ENCODE measurements at regions not wholly inside any gene's neighbourhood (a gene's known extent, or its start where the extent isn't known, plus 50 kb on each side); places are given as distances from the start of the nearest gene placed in this dataset.

DNA sequence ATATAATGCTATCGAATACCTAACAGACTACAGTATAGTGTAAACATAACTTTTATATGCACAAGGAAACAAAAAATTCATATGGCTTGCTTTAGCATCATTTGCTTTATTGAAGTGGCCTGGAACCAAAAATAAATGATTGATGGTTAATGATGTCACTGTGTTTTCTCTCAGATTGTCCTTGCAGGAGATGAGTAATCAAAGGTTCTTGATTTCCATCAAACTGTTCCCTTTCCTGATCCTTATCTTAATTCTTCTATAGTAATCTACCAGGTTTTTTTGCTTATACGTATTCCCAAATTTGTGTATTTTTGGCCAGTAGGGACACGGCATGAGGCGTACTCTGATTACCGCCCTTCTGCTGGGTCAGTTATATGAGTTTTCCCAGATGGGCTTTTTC lies 104.9 kb upstream of the CXCR4 start:
- ChIA-PET CTCF (no interaction called here), POLR2A (no interaction called here)
- Histone ChIP-seq H3K4me1 (no peaks in the 10 kb centered on the region), H3K27ac (no peak overlapping the region), H3K4me3 (no peak overlapping the region), H3K4me2 (no peak overlapping the region), H3K9me3 (no peaks in the 10 kb centered on the region)
- TF ChIP-seq CHD4 (IDR thresholded peaks at IDR 0.05; ENCODE audit: borderline replicate concordance) (no peak), ZSCAN20 (CRISPR knock-in tag; IDR thresholded peaks at IDR 0.05) (no peak)
- WGBS (ENCODE audit: missing lambda C conversion rate) = 58% methylated on average over 5 of the region's 5 CpGs
- DNase-seq (ENCODE audit: low read depth in 1 of 2, low spot score in 1 of 2) = no peak
- no peak for FAIRE-seq
- ATAC-seq = no peak

DNA sequence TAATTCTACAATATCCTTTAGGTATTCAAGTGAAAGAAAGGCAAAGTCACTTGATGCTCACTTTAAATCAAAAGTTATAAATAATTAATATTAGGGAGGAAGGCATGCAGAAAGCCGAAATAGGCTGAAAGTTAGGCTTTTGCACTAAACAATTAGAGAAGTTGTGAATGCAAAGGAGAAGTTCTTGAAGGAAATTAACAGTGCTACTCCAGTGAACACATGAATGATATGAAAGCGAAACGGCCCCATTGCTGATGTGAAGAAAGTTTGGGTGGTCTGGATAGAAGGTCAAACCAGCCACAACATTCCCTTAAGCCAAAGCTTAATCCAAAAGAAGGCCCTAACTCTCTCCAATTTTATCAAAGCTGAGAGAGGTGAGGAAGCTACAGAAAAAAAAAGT lies 103.1 kb upstream of the CXCR4 start:
- Histone ChIP-seq H3K4me2 (no peak overlapping the region), H3K4me1 (no peaks in the 10 kb centered on the region), H3K4me3 (no peak overlapping the region), H3K27ac (no peak overlapping the region), H3K9me3 (no peaks in the 10 kb centered on the region)
- no peak for FAIRE-seq
- no peak for DNase-seq (ENCODE audit: low read depth in 1 of 2, low spot score in 1 of 2)
- ChIA-PET CTCF (no interaction called here), POLR2A (no interaction called here)
- no peak for TF ChIP-seq RARB (CRISPR knock-in tag; IDR thresholded peaks at IDR 0.05)
- no peak for TF ChIP-seq FOSL2 (IDR thresholded peaks at IDR 0.05)
- TF ChIP-seq FOSL2 (CRISPR knock-in tag; IDR thresholded peaks at IDR 0.05) = no peak
- TF ChIP-seq SREBF2 (IDR thresholded peaks at IDR 0.05) = no peak
- TF ChIP-seq FOSB (CRISPR knock-in tag; IDR thresholded peaks at IDR 0.05) = no peak
- ATAC-seq = no peak
- 10% methylated on average over 3 of the region's 3 CpGs for WGBS (ENCODE audit: missing lambda C conversion rate)

DNA sequence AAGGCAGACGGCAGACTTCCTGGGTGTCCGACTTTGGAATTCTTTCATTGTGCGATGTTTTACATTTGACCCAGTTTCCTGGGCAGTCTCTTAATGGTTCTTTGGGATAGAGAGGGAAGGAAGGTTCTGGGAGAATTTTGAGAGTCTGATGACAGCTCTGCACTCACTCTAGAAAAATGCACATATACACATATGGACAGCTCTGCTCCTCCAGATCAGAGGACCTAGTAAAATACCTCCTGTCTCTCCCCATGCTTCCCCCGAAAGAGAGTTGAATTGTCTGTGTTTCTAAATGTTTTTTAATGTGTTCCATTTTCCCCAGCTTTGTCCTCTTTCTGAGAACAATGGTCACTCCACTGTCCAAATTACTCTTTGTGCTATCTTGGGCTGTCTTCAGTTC lies 102.0 kb upstream of the CXCR4 start:
- POLR2A ChIA-PET = no interaction called here
- no peak overlapping the region for H3K4me3 ChIP-seq
- 39% methylated on average over 4 of the region's 4 CpGs for WGBS (ENCODE audit: missing lambda C conversion rate)
- H3K4me1 ChIP-seq = no peaks in the 10 kb centered on the region
- H3K4me2 ChIP-seq = no peak overlapping the region
- CTCF ChIA-PET = interaction anchor here (1.1 kb wide), 1 partner anchor 11 kb away, joined by 3 read pairs; no protein-coding TSS in a partner anchor
- H3K9me3 ChIP-seq = no peaks in the 10 kb centered on the region
- FAIRE-seq = no peak
- ATAC-seq = no peak
- no peak overlapping the region for H3K27ac ChIP-seq
- no peak for DNase-seq (ENCODE audit: low read depth in 1 of 2, low spot score in 1 of 2)
- TF ChIP-seq FOSB (CRISPR knock-in tag; IDR thresholded peaks at IDR 0.05) (no peak), POLR2AphosphoS2 (conservative IDR thresholded peaks at IDR 0.05; ENCODE audit: low read length) (no peak), MAZ (IDR thresholded peaks at IDR 0.05; ENCODE audit: borderline replicate concordance, low read depth, low read length) (no peak), CEBPB (IDR thresholded peaks at IDR 0.05) (no peak), CTCF (IDR thresholded peaks at IDR 0.05) (no peak), CBX2 (IDR thresholded peaks at IDR 0.05; ENCODE audit: borderline replicate concordance, low read depth) (no peak), RCOR1 (IDR thresholded peaks at IDR 0.05; ENCODE audit: low read depth, low read length) (no peak), KDM1A (IDR thresholded peaks at IDR 0.05; ENCODE audit: low read depth) (no peak)
- TF ChIP-seq, protein P1, sequence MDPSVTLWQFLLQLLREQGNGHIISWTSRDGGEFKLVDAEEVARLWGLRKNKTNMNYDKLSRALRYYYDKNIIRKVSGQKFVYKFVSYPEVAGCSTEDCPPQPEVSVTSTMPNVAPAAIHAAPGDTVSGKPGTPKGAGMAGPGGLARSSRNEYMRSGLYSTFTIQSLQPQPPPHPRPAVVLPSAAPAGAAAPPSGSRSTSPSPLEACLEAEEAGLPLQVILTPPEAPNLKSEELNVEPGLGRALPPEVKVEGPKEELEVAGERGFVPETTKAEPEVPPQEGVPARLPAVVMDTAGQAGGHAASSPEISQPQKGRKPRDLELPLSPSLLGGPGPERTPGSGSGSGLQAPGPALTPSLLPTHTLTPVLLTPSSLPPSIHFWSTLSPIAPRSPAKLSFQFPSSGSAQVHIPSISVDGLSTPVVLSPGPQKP (IDR thresholded peaks at IDR 0.05; ENCODE audit: low read depth, low read length) = no peak

DNA sequence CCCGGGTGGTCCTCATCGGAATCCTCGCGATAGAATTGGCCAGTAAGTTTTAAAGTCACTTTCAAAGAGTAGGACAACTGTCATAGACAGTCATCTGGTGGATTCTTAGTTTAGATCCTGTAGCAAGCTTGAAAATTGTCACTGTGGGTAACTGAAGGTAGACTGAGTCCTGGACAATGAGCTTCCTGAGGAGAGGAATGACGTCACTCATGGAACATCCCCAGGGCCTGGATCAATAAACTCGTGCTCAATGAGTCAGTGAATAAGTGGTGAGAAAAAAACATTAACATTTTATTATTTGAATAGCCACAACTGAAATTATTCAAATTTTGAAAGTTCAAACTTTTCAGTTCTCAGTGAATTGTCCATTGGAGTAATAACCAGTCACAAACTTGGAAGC lies 101.4 kb upstream of the CXCR4 start:
- ChIA-PET POLR2A (no interaction called here), CTCF (interaction anchor here (0.6 to 1.1 kb wide), 3 partner anchors 11 to 1044 kb away, joined by 3 to 4 read pairs (median 4); no protein-coding TSS in a partner anchor)
- no peak for TF ChIP-seq KDM5A (IDR thresholded peaks at IDR 0.05)
- no peak for TF ChIP-seq PHF8 (IDR thresholded peaks at IDR 0.05; ENCODE audit: borderline replicate concordance, low read depth)
- no peak for TF ChIP-seq HOXB5 (CRISPR knock-in tag; IDR thresholded peaks at IDR 0.05)
- TF ChIP-seq, protein P2, sequence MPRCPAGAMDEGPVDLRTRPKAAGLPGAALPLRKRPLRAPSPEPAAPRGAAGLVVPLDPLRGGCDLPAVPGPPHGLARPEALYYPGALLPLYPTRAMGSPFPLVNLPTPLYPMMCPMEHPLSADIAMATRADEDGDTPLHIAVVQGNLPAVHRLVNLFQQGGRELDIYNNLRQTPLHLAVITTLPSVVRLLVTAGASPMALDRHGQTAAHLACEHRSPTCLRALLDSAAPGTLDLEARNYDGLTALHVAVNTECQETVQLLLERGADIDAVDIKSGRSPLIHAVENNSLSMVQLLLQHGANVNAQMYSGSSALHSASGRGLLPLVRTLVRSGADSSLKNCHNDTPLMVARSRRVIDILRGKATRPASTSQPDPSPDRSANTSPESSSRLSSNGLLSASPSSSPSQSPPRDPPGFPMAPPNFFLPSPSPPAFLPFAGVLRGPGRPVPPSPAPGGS (IDR thresholded peaks at IDR 0.05) = no peak
- no peak for TF ChIP-seq HOXA7 (CRISPR knock-in tag; IDR thresholded peaks at IDR 0.05)
- TF ChIP-seq HDAC2 (IDR thresholded peaks at IDR 0.05) = no peak
- no peak for TF ChIP-seq HEYL (CRISPR knock-in tag; IDR thresholded peaks at IDR 0.05)
- no peak for TF ChIP-seq RAD21 (conservative IDR thresholded peaks at IDR 0.05 in 1 of 2, IDR thresholded peaks at IDR 0.05 in 1 of 2)
- no peak for TF ChIP-seq ZNF302 (CRISPR knock-in tag; IDR thresholded peaks at IDR 0.05)
- no peak for TF ChIP-seq ESRRA (IDR thresholded peaks at IDR 0.05; ENCODE audit: borderline replicate concordance, low read length)
- no peak for TF ChIP-seq JUNB (IDR thresholded peaks at IDR 0.05)
- TF ChIP-seq E2F6 (IDR thresholded peaks at IDR 0.05; ENCODE audit: borderline replicate concordance, low read depth) = no peak
- Histone ChIP-seq H3K27ac (no peak overlapping the region), H3K9me3 (no peaks in the 10 kb centered on the region), H3K4me1 (no peaks in the 10 kb centered on the region), H3K4me3 (no peak overlapping the region), H3K4me2 (no peak overlapping the region)
- DNase-seq (ENCODE audit: low read depth in 1 of 2, low spot score in 1 of 2) = no peak
- 24% methylated on average over 6 of the region's 6 CpGs for WGBS (ENCODE audit: missing lambda C conversion rate)
- ATAC-seq = no peak
- no peak for FAIRE-seq

All from A549 (cell line).